Kidney tubule cell (primary cell): ENCODE measurements at regions not wholly inside any gene's neighbourhood (a gene's known extent, or its start where the extent isn't known, plus 50 kb on each side); places are given as distances from the start of the nearest gene placed in this dataset.
"Not testable (repeated sequence)": the region's sequence is repeated elsewhere in the genome, so short reads cannot be mapped to it uniquely, and the experiment has no call there.

Experiments used
- DNase-seq: peaks from one replicate; pipeline ENCODE4 v3.0.0-alpha.2; 2018; ENCODE audit warnings: low spot score

DNA sequence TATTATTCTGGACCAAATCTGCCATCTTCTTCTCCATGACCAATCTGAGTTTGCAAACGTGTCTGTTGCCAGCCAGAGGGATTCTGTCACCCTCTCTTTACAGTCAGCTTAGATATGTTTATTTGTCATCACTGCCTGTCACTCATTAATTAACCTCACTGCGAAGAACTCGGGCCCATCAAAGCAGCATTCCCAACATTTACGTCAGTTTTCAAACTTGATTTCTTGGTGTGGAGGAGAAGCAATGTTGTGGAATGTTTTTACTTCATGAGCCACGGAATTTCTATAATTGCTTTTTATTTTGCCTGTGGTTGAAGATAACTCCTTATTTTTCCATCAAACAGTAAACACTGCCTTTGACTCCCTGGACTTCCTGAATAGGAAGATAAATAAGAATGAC lies 91.8 kb upstream of the CNKSR3 start:
- DNase-seq = peak; percentile 40

DNA sequence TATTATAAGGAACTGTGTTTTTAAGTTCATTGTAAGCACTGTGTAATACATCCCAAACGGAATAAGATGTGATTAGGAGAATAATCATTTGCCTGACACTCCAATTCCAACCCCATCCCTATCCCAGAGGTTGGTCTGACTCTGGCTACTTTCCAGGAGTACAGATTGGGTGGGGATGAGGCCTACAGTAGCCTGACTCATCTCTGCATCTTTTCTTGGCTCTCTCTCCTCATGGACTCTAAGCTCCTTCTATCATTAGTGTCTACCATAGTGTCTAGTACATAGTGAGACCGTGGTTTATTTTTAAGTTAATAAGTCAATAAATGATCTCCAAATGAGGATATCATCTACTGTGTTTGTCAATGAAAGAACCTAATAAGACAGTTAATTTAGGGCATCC lies 92.2 kb upstream of the CNKSR3 start:
- peak; percentile 17 for DNase-seq

DNA sequence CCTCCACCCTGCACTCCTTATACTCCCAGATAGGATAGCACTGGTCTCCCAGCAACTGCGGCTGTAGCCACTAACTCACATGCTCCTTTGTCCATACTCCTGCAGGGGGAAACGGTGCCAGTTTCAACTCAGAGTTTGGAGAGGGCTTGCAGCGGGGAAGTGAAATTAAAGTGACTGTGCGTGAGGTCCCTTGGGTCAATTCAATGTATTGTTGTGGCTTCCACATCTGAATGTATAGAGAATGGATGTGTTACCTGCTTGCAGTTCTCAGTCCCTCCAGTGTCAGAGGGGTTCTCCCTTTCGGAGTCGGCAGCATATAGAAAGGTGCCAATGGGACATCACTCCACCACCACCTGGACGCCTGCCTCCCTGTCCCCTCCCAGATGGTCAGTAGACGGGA lies 93.6 kb upstream of the CNKSR3 start:
- no peak for DNase-seq

DNA sequence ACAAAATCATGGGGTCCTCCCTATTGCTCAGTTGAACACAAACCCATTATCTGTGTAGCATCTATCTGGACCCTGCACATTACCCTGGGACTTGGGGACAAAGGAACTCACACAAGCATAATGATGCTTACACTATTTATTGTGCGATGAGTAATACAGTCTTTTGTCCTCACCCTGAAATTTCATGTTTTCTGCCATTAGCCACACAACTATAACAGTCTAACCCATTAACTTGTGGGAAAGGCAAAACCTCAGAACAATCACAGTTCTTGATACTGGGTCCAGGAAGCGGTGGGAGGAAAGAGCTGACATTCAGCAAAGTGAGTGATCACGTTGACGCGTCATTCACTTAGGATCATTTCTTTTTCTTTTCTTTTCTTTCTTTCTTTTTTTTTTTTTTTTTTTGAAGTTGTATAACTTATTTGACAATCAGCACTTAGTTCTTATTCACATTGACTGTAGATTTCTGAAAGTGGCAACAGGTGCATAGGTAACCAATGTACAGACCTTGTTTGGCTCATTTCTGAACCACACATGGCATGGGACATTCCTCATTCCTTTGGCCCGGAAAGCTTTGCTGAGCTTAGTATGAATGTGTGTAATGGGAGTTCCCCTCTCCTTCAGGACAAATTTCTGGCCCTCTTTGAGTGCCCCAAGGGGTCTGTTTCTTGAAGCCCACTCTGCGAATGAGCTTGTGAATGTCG lies 94.8 kb upstream of the CNKSR3 start:
- DNase-seq = peak; percentile 40

DNA sequence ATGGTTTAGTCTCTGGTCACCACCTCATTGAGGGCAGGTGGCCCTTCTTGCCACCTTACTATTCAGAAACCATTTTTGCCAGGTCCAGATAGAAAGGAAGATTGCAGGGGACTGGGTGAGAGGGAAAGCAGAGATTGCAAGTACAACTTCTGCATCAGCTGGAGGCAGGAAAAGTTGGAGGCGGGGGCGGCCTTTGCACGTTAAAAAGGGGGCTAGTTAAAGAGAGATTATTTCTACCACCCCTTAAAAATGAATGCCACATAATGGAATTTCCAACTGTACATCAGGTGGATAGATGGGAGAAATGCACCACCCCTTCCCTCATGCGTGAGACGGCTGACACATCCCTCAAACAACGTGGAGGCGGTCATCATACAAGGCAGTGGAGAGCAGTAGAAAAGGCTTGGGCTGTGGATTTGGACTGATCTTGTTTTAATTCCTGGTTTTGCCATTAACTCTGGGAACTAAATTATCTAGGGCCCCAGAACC lies 95.4 kb upstream of the CNKSR3 start:
- no peak for DNase-seq

DNA sequence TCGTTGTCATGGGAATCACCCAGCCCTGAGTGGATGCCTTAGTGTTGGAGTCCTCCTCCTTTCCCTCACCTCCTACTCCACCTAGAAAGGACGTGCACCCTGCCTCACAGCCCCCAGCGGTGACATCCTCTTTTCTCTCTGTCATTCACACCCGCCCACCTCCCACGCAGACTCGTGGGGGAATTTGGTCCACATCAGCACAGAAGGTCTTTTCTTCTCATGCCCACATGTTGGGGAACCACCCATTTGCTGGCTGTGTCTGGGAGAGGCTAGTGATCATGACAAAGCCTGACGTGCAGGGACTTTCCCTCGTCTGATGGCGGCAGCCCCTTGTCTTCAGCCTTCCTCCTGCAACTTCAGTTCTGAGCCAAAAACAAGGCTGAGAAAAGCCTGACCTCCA lies 96.0 kb upstream of the CNKSR3 start:
- DNase-seq = peak; percentile 45

GRCh38 chr6:154606860-154607259 lies 96.4 kb upstream of the CNKSR3 start:
- DNase-seq = no peak

GRCh38 chr6:154611241-154611640 lies 100.8 kb upstream of the CNKSR3 start:
- peak; percentile 10 for DNase-seq

DNA sequence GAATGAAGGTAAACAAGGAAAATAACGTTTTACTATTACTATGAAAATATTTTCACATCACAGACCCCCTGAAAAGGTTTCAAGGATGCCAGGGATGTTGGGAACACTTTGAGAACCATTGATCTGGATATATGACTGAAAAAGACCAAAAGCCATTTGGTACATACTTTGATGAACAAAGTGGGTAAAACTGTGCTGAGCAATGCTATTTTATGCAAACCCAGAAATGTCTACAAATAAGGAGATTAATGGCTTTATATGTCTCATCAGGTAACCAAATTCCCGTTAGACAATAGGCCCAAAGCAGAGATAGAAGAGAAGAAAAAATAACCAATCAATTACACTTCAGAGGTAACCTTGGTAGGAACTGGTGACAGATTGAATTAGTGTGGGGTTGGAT lies 101.4 kb upstream of the CNKSR3 start:
- DNase-seq = no peak

DNA sequence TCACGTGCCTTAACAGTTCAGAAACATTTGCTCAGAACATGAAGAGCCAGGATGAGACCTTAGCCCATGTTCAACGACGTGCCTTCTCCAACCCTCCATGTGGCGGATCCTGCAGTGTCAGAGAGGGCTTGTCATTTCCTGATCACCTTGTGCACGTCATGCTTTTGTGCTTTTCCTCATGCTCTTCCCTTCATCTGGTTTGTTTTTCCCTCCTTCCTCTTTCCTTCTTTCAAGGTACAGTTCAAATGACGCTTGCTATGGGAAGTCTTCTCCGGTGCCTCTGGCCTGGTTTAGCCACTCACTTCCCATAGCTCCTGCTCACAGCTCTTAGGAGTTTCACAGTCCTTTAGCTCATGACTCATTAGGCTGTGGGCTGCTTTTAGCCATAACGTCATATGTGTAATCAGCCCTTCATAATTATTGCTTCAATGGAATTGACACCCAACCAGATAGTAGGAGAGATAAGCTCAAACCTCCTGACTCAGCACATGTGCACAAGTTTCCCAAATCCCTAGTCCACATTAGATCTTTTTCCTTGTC lies 102.7 kb upstream of the CNKSR3 start:
- DNase-seq = peak; percentile 80

DNA sequence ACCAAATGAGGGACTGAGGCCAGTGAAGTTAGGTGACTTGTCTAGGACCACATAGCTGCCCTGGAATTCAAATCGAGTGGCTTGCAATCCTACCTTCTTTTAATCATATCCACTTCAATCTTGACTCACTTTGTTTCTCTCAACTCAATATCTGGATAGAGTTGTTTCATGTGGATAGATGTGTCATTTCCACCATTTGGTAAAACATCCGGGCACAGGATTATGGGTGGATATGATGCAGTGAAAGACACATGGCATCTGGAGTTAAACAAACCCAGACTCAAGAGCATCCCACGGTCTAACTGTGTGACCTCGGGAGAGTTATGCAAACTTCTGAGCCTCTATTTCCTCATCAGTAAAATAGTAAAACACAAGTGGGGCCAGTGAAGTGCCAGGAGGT lies 103.6 kb upstream of the CNKSR3 start:
- no peak for DNase-seq

GRCh38 chr6:154614641-154615040 lies 104.2 kb upstream of the CNKSR3 start:
- DNase-seq = no peak

DNA sequence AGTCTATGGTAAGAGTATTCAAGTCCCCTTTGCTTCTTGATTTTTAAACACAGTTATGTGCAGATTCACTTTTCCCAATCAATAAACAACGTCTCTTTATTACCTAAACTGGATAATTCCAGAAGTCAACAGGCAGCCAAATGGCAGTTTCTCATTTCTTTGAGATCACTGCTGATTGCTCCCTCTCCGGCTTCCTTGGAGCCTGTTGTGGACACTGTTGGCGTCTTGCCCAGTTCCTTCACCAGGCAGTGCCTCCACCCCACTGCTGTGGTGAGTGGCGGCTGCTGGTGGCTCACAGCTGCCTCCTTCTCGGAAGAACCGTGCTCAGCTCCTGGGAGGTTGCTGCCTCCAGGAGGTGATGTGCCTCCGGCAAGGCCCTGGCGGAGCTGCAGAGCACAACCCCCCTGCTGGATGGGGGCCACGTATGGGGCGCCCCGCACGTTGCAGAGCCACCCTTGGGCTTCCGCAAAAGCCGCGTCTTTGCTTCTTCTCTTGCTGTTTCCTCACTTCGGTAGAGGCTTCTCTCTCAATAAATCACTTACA lies 105.1 kb upstream of the CNKSR3 start:
- DNase-seq = peak; percentile 95

- no peak for DNase-seq
These were observed 106.7 kb upstream of the CNKSR3 start for GRCh38 chr6:154617175-154617574.

- no peak for DNase-seq
These were observed 108.7 kb upstream of the CNKSR3 start for GRCh38 chr6:154619146-154619545.

GRCh38 chr6:154621686-154622085 lies 111.2 kb upstream of the CNKSR3 start:
- no peak for DNase-seq

DNA sequence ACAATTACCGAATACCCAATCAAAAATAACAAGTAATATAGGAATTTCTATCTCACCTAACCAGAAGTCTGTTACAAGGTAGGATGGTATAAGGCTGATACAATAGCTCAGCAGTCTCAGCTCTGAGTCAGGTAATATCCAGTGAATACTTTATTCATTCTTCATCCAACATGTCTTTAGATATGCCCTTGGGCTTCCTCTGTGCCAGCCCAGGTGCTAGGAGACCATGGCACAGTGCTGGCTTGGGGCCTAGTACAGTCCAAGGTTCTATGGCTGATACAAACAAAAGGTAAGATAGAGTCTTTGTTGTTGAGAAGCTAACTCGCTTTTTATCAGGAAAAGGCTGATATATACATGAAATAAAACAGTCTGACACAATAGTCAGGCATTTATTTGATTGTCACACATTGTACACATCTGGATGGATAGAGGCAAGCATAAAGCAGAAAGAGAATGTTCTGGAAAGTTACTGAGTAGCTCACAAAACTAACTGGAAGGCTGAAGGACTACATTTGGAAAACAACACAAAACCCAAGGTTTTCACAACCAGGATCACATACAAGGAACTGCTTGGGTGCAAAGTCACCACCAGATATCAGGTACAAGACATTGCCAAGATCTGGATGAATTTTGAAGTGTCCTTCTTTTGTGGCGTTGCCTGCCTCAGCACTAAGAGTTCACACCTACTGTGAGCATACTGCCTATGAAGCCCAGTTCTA lies 110.4 kb upstream of the SCAF8 start:
- no peak for DNase-seq

DNA sequence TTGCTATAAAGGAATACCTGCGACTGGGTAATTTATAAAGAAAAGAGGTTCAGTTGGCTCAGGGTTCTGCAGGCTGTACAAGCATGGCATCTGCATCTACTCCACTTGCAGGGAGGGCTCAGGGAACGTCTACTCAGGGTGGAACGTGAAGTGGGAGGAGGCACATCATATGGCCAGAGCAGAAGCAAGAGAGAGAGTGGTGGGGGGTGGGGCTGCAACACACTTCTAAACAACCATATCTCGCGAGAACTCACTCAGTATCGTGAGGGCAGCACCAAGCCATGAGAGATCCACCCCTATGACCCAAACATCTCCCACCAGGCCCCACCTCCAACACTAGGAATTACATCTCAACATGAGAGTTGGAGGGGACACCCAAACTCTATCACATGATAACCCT lies 109.8 kb upstream of the SCAF8 start:
- DNase-seq = no peak

DNA sequence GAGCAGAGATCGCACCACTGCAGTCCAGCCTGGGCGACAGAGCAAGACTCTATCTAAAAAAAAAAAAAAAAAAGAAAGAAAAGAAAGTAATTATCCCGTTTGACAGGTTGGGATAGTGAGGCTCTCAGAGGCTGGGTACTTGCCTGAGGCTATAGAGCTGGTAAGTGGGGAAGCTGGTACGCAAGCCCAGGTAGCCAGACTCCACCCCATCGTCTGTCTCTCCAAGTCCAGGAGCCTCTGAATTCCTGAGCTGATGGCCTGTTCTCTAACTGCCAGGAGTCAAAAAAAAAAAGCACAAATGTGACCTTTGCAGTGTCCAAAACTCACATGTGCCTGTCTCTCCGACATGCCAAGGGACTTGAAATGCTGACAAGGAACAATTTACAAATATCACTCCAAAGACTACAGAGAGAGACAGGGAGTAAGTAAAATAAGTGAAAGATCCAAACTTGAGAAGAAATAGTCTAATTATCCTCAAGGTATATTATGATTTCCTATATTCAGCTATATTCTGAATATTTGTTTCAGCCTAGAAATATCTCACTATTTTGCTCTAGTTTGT lies 109.1 kb upstream of the SCAF8 start:
- DNase-seq = no peak

DNA sequence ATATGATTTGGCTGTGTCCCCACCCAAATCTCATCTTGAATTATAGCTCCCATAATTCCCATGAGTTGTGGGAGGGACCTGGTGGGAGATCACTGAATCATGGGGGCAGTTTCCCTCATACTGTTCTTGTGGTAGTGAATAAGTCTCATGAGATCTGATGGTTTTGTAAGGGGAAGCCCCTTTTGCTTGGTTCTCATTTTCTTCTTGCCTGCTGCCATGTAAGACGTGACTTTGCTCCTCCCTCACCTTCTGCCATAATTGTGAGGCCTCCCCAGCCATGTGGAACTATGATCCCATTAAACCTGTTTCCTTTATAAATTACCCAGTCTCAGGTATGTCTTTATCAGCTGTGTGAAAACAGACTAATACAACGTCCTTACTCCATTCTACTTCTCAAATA lies 108.5 kb upstream of the SCAF8 start:
- not testable (repeated sequence) for DNase-seq

DNA sequence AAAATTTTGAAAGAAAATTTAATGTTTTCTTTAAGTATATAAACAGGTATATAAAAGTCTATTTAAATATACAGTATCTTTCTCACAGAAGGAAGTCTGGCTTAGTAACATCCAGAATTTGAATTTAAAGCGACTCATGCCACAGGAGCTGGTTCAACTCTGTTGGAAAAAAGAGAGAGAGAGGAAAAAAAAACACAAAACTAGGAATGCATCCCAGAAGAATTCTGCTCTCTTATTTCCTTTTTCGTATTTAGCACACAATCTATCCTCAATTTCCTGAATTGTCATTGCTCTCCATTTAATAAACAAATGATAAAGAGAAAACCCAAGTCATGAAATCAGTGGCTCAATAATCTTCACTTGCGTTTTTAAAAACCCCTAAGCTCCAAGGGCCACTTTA lies 107.5 kb upstream of the SCAF8 start:
- DNase-seq = no peak

DNA sequence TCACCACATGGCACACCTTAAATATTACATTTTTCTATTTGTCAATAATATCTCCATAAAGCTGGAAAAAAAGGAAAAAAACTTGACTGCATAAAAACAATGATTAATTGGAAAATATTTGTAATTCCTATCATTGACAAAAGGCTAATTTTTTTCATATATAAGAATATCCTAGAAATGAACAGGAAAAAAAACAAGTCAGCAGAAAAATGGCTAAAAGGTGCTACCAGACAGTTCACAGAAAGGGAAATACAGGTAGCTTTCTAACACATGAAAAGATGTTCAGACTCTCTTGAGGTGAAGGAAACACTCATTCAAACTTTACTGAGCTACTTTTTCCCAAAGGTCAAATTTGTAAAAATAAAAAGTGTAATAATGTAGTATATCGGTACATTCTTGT lies 104.1 kb upstream of the SCAF8 start:
- no peak for DNase-seq

- DNase-seq = no peak
These were observed 101.1 kb upstream of the SCAF8 start for GRCh38 chr6:154632119-154632518.
